Caki2 (cell line): ENCODE measurements at regions not wholly inside any gene's neighbourhood (a gene's known extent, or its start where the extent isn't known, plus 50 kb on each side); places are given as distances from the start of the nearest gene placed in this dataset.
"Not testable (repeated sequence)": the region's sequence is repeated elsewhere in the genome, so short reads cannot be mapped to it uniquely, and the experiment has no call there.

Source experiments
- DNase-seq: peaks from one replicate; pipeline ENCODE4 v3.0.0-alpha.2; 2015; ENCODE audit warnings: low read depth
- in situ Hi-C: cut with HindIII; loops from 2 replicates; pipeline ENCODE4 v1.10.0; 2016; ENCODE audit warnings: low sequenced_read_pairs, low pct_unique_long_range_greater_than_20kb, mixed read lengths

- in situ Hi-C loops: no loop called here
- no peak for DNase-seq
Measured at GRCh38 chr10:91054325-91054724, 133.4 kb upstream of the ANKRD1 start.

GRCh38 chr10:91061187-91061586 lies 140.3 kb upstream of the ANKRD1 start:
- no peak for DNase-seq
- in situ Hi-C loops: no loop called here

GRCh38 chr10:91061608-91062007 lies 140.7 kb upstream of the ANKRD1 start:
- DNase-seq: no peak
- in situ Hi-C loops: no loop called here

DNA sequence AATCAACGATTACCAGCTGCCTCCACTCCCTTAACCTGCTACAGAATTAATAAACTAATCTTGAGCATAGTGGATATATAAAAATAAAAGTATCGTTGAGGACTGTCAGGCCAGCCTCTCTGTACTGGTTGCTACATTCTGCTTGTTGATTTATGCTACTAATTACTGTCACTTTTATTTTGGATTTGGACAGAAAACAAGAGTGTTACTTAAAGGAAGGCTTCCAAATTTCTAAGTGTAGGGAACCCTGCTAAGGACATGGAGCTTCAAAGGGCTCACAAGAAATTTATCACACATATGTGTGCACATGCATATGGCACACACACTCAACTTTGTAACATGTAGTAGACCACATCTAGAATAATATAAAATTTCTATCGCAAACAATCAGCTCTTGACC lies 141.2 kb upstream of the ANKRD1 start:
- in situ Hi-C loops: no loop called here
- no peak for DNase-seq

GRCh38 chr10:91071786-91072185 lies 148.7 kb upstream of the PCGF5 start:
- in situ Hi-C loops: no loop called here
- DNase-seq: no peak

GRCh38 chr10:91073286-91073979 lies 147.0 kb upstream of the PCGF5 start:
- in situ Hi-C loops: no loop called here
- DNase-seq: no peak

DNA sequence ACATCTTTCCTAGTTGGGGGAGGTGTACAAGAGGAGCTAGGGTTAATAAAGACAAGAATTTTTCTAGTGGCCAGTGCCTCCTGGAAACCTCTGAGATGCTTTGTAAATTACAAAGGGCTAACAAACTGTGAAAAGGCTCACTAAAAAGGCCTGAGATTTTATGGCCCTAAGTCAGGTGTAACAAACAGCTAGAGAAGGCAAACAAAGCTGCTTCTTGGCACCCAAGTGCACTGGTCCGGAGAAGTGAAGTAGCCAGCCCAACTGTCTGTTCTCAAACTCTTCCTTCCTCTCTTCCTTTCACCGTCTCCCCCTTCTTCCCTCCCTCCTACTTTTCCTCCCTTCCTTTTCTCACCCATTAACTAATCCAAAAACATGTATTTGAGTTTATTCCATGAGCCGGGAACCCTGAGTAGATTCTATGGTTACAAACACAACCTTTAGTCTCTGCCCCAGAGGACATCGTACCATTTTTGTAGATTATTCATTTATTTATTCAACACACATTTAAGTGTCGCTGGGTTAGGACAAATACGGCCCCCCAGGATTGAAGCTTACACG lies 143.4 kb upstream of the PCGF5 start:
- no peak for DNase-seq
- in situ Hi-C loops: no loop called here

DNA sequence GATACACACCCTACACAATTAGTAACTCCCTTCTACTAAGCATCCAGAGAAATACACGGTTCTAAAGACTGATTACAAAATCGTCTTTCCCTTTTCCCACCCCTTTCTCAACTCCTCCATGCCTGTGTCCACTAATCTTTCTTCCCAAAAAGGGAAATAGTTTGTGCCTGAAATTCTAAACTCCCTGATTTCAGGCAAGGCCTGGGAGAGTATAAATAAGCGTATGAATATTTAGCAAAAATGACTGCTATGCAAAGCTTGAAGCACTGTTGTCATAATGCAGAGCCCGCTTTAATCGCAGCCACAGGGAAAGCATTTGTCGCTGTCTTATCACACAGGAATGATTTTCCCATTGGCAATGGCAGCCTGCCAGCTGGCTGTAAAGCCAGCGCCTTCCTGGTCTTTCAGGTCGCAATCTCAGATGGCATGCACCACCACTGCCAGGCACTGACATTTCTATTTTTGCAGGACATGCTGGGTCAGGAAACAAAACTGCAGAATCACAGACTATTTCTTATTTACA lies 142.9 kb upstream of the PCGF5 start:
- in situ Hi-C loops: no loop called here
- no peak for DNase-seq

GRCh38 chr10:91080776-91081175 lies 139.7 kb upstream of the PCGF5 start:
- no peak for DNase-seq
- in situ Hi-C loops: no loop called here

- in situ Hi-C loops: no loop called here
- DNase-seq: no peak
Measured at GRCh38 chr10:91082447-91082846, 138.0 kb upstream of the PCGF5 start.

DNA sequence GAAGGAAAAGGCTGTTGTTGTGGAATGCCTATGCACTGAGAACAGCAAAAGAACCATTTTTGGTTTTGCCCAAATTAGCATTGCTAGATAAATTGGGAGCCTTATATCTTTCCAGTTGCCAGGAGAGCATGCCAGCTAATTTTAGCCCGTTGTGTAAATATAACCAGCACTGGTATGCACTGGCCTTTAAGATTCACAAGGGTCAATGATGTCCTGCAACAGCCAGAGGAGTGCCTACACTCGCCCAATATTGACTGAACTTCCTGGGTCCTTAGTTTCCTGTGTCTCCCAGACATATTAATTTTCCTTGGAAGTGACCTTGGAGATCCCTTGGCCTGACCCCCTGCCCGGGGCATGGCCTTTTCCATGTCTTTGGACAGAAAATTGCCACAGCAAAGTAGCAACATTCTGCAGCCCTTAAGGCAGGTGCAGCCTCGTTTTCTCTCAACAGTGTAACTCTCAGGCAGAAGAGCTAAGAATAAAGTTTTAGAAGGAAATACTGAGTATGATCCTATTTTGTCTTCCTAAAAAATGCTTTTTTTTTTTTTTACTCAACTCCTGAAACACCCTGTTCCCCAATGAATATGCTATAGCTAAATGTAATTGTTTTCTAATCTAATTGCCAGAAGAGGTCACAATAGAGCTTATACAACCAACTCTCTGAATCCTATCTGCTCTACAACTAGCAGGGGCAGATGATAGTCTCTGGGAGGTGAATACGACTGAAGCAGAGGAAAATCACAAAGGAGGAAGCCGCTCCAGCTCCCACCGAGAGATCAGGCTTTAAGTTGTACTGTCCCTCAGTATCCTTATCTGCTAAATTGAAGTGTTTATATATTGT lies 131.9 kb upstream of the PCGF5 start:
- in situ Hi-C loops: no loop called here
- DNase-seq: peak; percentile 8

- DNase-seq: no peak
- in situ Hi-C loops: no loop called here
Measured at GRCh38 chr10:91090761-91091529, 129.5 kb upstream of the PCGF5 start.

DNA sequence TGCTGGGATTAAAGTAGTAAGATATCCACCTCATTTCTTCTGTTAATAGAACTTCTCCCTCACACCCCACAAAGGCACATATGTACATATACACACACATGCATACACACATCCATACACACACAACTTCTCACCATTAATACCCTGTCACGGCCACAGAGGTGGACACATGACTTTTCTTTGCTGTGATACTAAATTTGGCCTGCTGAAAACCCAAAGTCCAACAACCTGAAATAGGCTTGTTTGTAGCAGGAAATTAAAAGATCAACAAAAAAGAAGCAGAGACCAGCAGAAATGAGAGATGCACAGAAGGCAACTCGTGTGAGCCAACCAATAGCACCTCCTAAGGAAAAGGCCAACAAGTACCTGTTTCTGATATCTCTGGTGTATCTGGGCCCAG lies 128.7 kb upstream of the PCGF5 start:
- no peak for DNase-seq
- in situ Hi-C loops: no loop called here

DNA sequence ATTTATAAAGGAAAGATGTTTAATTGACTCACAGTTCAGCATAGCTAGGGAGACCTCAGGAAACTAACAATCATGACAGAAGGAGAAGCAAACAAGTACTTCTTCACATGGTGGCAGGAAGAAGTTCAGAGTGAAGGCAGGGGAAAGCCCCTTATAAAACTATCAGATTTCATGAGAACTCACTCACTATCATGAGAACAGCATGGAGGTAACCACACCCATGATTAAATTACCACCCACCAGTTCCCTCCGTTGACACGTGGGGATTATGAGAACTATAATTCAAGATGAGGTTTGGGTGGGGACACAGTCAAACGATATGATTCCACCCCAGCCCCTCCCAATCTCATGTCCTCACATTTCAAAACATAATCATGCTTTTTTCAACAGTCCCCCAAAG lies 124.2 kb upstream of the PCGF5 start:
- in situ Hi-C loops: no loop called here
- DNase-seq: no peak

GRCh38 chr10:91097313-91097712 lies 123.2 kb upstream of the PCGF5 start:
- DNase-seq: no peak
- in situ Hi-C loops: no loop called here

DNA sequence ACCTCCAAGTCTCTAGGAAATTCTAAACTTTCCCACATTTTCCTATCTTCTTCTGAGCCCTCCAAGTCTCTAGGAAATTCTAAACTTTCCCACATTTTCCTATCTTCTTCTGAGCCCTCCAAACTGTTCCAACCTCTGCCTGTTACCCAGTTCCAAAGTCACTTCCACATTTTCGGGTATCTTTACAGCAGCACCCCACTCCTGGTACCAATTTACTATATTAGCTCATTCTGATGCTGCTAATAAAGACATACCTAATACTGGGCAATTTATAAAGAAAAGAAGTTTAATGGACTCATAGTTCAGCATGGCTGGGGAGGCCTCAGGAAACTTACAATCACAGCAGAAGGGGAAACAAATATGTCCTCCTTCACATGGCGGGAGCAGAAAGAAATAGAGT lies 122.4 kb upstream of the PCGF5 start:
- in situ Hi-C loops: not testable (repeated sequence)

GRCh38 chr10:91103384-91104192 lies 116.9 kb upstream of the PCGF5 start:
- in situ Hi-C loops: no loop called here
- DNase-seq: no peak

More for the DNA sequence above, 122.4 kb upstream of the PCGF5 start:
- DNase-seq: not testable (repeated sequence)
